ENCODE measurements at regions not wholly inside any gene's neighbourhood (a gene's known extent, or its start where the extent isn't known, plus 50 kb on each side); places are given as distances from the start of the nearest gene placed in this dataset.
"Not testable (repeated sequence)": the region's sequence is repeated elsewhere in the genome, so short reads cannot be mapped to it uniquely, and the experiment has no call there.

GRCh38 chrX:131845771-131846170 lies 177.3 kb upstream of the STK26 start:
- H3K36me3 ChIP-seq (ENCODE audit: insufficient read depth) = no peaks in the 10 kb centered on the region
- H3K27ac ChIP-seq = no peak overlapping the region
- H3K4me1 ChIP-seq (ENCODE audit: low read depth, poor library complexity, severe bottlenecking) = no peaks in the 10 kb centered on the region
- no peaks in the 10 kb centered on the region for H4K20me1 ChIP-seq (ENCODE audit: insufficient read depth)
- no peak overlapping the region for H3K9ac ChIP-seq
- H3K4me2 ChIP-seq = no peak overlapping the region
- H3K27me3 ChIP-seq (ENCODE audit: insufficient read depth, low read depth) = no peaks in the 10 kb centered on the region
- TF ChIP-seq, protein P1, sequence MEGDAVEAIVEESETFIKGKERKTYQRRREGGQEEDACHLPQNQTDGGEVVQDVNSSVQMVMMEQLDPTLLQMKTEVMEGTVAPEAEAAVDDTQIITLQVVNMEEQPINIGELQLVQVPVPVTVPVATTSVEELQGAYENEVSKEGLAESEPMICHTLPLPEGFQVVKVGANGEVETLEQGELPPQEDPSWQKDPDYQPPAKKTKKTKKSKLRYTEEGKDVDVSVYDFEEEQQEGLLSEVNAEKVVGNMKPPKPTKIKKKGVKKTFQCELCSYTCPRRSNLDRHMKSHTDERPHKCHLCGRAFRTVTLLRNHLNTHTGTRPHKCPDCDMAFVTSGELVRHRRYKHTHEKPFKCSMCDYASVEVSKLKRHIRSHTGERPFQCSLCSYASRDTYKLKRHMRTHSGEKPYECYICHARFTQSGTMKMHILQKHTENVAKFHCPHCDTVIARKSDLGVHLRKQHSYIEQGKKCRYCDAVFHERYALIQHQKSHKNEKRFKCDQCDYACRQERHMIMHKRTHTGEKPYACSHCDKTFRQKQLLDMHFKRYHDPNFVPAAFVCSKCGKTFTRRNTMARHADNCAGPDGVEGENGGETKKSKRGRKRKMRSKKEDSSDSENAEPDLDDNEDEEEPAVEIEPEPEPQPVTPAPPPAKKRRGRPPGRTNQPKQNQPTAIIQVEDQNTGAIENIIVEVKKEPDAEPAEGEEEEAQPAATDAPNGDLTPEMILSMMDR (conservative IDR thresholded peaks at IDR 0.05; ENCODE audit: low read depth, low read length) = no peak
- no peak overlapping the region for H2AFZ ChIP-seq (ENCODE audit: low read depth)
- no peaks in the 10 kb centered on the region for H3K79me2 ChIP-seq (ENCODE audit: insufficient read depth, low read depth)
- H3K4me3 ChIP-seq (IDR thresholded peaks at IDR 0.05; ENCODE audit: insufficient read depth, low read depth, low read length) = no peak overlapping the region

- not testable (repeated sequence) for H3K4me3 ChIP-seq (IDR thresholded peaks at IDR 0.05; ENCODE audit: insufficient read depth, low read depth, low read length); H3K36me3 ChIP-seq (ENCODE audit: insufficient read depth); H3K79me2 ChIP-seq (ENCODE audit: insufficient read depth, low read depth); H3K4me2 ChIP-seq; H3K9ac ChIP-seq; H4K20me1 ChIP-seq (ENCODE audit: insufficient read depth); H3K4me1 ChIP-seq (ENCODE audit: low read depth, poor library complexity, severe bottlenecking); H3K27me3 ChIP-seq (ENCODE audit: insufficient read depth, low read depth); H3K27ac ChIP-seq; H2AFZ ChIP-seq (ENCODE audit: low read depth)
Observed at GRCh38 chrX:131850964-131851363, 172.1 kb upstream of the STK26 start.

DNA sequence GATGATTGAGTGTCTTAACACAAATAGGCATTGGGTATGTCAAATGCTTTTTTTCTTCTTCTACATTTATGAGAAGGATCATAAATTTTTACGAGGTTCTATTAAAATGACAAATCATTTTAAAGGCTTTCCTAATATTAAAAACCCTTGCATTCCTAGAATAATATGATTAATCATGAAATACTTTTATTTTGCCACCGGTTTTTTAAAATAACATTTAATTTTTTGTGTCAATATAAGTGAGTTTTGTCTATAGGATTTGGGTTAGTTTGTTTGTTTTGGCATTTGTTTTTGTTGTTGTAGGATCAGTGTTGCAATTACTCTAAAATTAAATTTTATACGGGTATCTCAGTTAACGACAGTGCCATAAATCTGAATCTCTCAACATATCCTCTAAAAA lies 169.7 kb upstream of the STK26 start:
- H3K4me2 ChIP-seq = no peak overlapping the region

GRCh38 chrX:131854581-131854980 lies 168.5 kb upstream of the STK26 start:
- H3K4me2 ChIP-seq = no peak overlapping the region
- no peak overlapping the region for H2AFZ ChIP-seq (ENCODE audit: low read depth)
- no peaks in the 10 kb centered on the region for H4K20me1 ChIP-seq (ENCODE audit: insufficient read depth)
- H3K36me3 ChIP-seq (ENCODE audit: insufficient read depth) = no peaks in the 10 kb centered on the region
- H3K9ac ChIP-seq = no peak overlapping the region
- no peaks in the 10 kb centered on the region for H3K4me1 ChIP-seq (ENCODE audit: low read depth, poor library complexity, severe bottlenecking)
- no peaks in the 10 kb centered on the region for H3K27me3 ChIP-seq (ENCODE audit: insufficient read depth, low read depth)
- no peak overlapping the region for H3K4me3 ChIP-seq (IDR thresholded peaks at IDR 0.05; ENCODE audit: insufficient read depth, low read depth, low read length)
- H3K27ac ChIP-seq = no peak overlapping the region
- TF ChIP-seq, protein P1 (conservative IDR thresholded peaks at IDR 0.05; ENCODE audit: low read depth, low read length) = no peak
- no peaks in the 10 kb centered on the region for H3K79me2 ChIP-seq (ENCODE audit: insufficient read depth, low read depth)

More for the DNA sequence above, 169.7 kb upstream of the STK26 start:
- TF ChIP-seq, protein P1 (conservative IDR thresholded peaks at IDR 0.05; ENCODE audit: low read depth, low read length) = no peak
- Histone ChIP-seq H4K20me1 (ENCODE audit: insufficient read depth) (no peaks in the 10 kb centered on the region), H3K36me3 (ENCODE audit: insufficient read depth) (no peaks in the 10 kb centered on the region), H3K27ac (no peak overlapping the region), H3K4me3 (IDR thresholded peaks at IDR 0.05; ENCODE audit: insufficient read depth, low read depth, low read length) (no peak overlapping the region), H2AFZ (ENCODE audit: low read depth) (no peak overlapping the region), H3K4me1 (ENCODE audit: low read depth, poor library complexity, severe bottlenecking) (no peaks in the 10 kb centered on the region), H3K79me2 (ENCODE audit: insufficient read depth, low read depth) (no peaks in the 10 kb centered on the region), H3K27me3 (ENCODE audit: insufficient read depth, low read depth) (no peaks in the 10 kb centered on the region), H3K9ac (no peak overlapping the region)

GRCh38 chrX:131861088-131861787 lies 161.9 kb upstream of the STK26 start:
- no peak overlapping the region for H3K9ac ChIP-seq
- no peak overlapping the region for H3K27ac ChIP-seq
- H3K4me2 ChIP-seq = no peak overlapping the region
- H3K79me2 ChIP-seq (ENCODE audit: insufficient read depth, low read depth) = no peaks in the 10 kb centered on the region
- H3K4me1 ChIP-seq (ENCODE audit: low read depth, poor library complexity, severe bottlenecking) = no peaks in the 10 kb centered on the region
- H3K4me3 ChIP-seq (IDR thresholded peaks at IDR 0.05; ENCODE audit: insufficient read depth, low read depth, low read length) = no peak overlapping the region
- no peak overlapping the region for H2AFZ ChIP-seq (ENCODE audit: low read depth)
- H3K27me3 ChIP-seq (ENCODE audit: insufficient read depth, low read depth) = no peaks in the 10 kb centered on the region
- TF ChIP-seq, protein P1 (conservative IDR thresholded peaks at IDR 0.05; ENCODE audit: low read depth, low read length) = no peak
- no peaks in the 10 kb centered on the region for H3K36me3 ChIP-seq (ENCODE audit: insufficient read depth)
- H4K20me1 ChIP-seq (ENCODE audit: insufficient read depth) = no peaks in the 10 kb centered on the region
